ENCODE measurements at regions not wholly inside any gene's neighbourhood (a gene's known extent, or its start where the extent isn't known, plus 50 kb on each side); places are given as distances from the start of the nearest gene placed in this dataset.

DNA sequence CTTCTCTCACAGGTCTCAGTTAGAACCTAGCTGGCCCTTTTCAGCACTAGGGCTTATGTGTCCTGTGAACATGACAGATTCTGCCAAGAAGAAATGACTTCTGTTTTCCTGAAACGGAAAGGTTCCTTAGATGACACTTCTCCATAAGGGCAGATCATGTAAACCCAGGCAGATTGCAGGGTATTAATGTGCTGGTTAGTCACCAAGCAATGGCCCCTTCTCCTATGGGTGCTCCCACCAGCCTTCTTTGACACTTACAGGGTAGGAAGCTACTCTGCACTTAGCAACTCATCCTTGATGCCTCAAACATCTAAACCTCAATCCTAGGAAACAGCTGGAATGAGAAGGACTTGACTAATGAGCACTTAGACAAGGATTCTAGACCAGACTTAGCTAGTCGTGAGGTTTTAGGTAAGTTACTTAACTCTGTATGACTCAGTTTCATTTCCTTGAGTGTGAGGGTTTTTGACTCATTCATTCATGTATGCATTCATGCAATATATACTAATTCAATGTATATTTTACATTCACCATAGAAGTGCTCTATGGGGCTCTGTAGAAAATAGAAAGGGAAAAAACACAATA lies 74.1 kb upstream of the PLXNA2 start:
- TF ChIP-seq, protein P1, sequence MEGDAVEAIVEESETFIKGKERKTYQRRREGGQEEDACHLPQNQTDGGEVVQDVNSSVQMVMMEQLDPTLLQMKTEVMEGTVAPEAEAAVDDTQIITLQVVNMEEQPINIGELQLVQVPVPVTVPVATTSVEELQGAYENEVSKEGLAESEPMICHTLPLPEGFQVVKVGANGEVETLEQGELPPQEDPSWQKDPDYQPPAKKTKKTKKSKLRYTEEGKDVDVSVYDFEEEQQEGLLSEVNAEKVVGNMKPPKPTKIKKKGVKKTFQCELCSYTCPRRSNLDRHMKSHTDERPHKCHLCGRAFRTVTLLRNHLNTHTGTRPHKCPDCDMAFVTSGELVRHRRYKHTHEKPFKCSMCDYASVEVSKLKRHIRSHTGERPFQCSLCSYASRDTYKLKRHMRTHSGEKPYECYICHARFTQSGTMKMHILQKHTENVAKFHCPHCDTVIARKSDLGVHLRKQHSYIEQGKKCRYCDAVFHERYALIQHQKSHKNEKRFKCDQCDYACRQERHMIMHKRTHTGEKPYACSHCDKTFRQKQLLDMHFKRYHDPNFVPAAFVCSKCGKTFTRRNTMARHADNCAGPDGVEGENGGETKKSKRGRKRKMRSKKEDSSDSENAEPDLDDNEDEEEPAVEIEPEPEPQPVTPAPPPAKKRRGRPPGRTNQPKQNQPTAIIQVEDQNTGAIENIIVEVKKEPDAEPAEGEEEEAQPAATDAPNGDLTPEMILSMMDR (IDR thresholded peaks at IDR 0.05): no peak
- TF ChIP-seq ZFX (IDR thresholded peaks at IDR 0.05; ENCODE audit: borderline replicate concordance): no peak
